ENCODE measurements at regions not wholly inside any gene's neighbourhood (a gene's known extent, or its start where the extent isn't known, plus 50 kb on each side); places are given as distances from the start of the nearest gene placed in this dataset.

- TF ChIP-seq TAF1 (IDR thresholded peaks at IDR 0.05; ENCODE audit: low read depth, low read length) (no peak), POLR2A (IDR thresholded peaks at IDR 0.05; ENCODE audit: low read depth, low read length) (no peak), SPI1 (IDR thresholded peaks at IDR 0.05; ENCODE audit: low read depth, low read length) (no peak), POLR2AphosphoS5 (IDR thresholded peaks at IDR 0.05; ENCODE audit: low read depth, low read length) (no peak), POU2F2 (IDR thresholded peaks at IDR 0.05; ENCODE audit: low read depth, low read length) (no peak), PAX5 (IDR thresholded peaks at IDR 0.05; ENCODE audit: insufficient read depth, low read length, severe bottlenecking) (no peak)
Observed at GRCh38 chr14:106174206-106174605, 647.8 kb downstream of the TMEM121 start.
